HG02642 (cell line): ENCODE measurements at regions not wholly inside any gene's neighbourhood (a gene's known extent, or its start where the extent isn't known, plus 50 kb on each side); places are given as distances from the start of the nearest gene placed in this dataset.
A peak's percentile ranks its signal among the peaks of the same experiment; 100 is the strongest.

Source experiments
- ATAC-seq: cut with Tn5 transposase; IDR thresholded peaks from one replicate; pipeline ENCODE4 v1.9.1; 2021; ENCODE audit warnings: mild to moderate bottlenecking; ENCODE audit not compliant: unreplicated experiment, poor library complexity

GRCh38 chr3:106157411-106157810 lies 288.6 kb upstream of the CBLB start:
- no peak for ATAC-seq

GRCh38 chr3:106160396-106160795 lies 291.6 kb upstream of the CBLB start:
- no peak for ATAC-seq

- no peak for ATAC-seq
Observed at GRCh38 chr3:106161246-106161645, 292.4 kb upstream of the CBLB start.

GRCh38 chr3:106167728-106168127 lies 298.9 kb upstream of the CBLB start:
- ATAC-seq: no peak

- no peak for ATAC-seq
Observed at GRCh38 chr3:106168962-106169750, 300.3 kb upstream of the CBLB start.

GRCh38 chr3:106170636-106171035 lies 301.8 kb upstream of the CBLB start:
- no peak for ATAC-seq

- ATAC-seq: no peak
Observed at GRCh38 chr3:106172101-106172500, 303.3 kb upstream of the CBLB start.

GRCh38 chr3:106172780-106173179 lies 304.0 kb upstream of the CBLB start:
- ATAC-seq: peak; percentile 50

- ATAC-seq: no peak
Observed at GRCh38 chr3:106175276-106175675, 306.5 kb upstream of the CBLB start.

- ATAC-seq: peak; percentile 87
Observed at GRCh38 chr3:106176734-106177133, 307.9 kb upstream of the CBLB start.

GRCh38 chr3:106182950-106183511 lies 314.2 kb upstream of the CBLB start:
- ATAC-seq: no peak

- peak; percentile 33 for ATAC-seq
Observed at GRCh38 chr3:106183762-106184391, 315.1 kb upstream of the CBLB start.

GRCh38 chr3:106184540-106185457 lies 316.0 kb upstream of the CBLB start:
- peak; percentile 92 for ATAC-seq

- no peak for ATAC-seq
Observed at GRCh38 chr3:106185949-106186348, 317.1 kb upstream of the CBLB start.

GRCh38 chr3:106190296-106190695 lies 321.5 kb upstream of the CBLB start:
- no peak for ATAC-seq

GRCh38 chr3:106191211-106191610 lies 322.4 kb upstream of the CBLB start:
- ATAC-seq: no peak

- ATAC-seq: no peak
Observed at GRCh38 chr3:106191913-106192312, 323.1 kb upstream of the CBLB start.

GRCh38 chr3:106193876-106194275 lies 325.1 kb upstream of the CBLB start:
- no peak for ATAC-seq

GRCh38 chr3:106194726-106195125 lies 325.9 kb upstream of the CBLB start:
- ATAC-seq: no peak

GRCh38 chr3:106197532-106198194 lies 328.9 kb upstream of the CBLB start:
- ATAC-seq: no peak
